Fibroblast of upper back skin (primary cell): ENCODE measurements at regions not wholly inside any gene's neighbourhood (a gene's known extent, or its start where the extent isn't known, plus 50 kb on each side); places are given as distances from the start of the nearest gene placed in this dataset.
A peak's percentile ranks its signal among the peaks of the same experiment; 100 is the strongest.

Experiments used
- DNase-seq: peaks from one replicate; pipeline ENCODE4 v3.0.0-alpha.2; 2013

DNA sequence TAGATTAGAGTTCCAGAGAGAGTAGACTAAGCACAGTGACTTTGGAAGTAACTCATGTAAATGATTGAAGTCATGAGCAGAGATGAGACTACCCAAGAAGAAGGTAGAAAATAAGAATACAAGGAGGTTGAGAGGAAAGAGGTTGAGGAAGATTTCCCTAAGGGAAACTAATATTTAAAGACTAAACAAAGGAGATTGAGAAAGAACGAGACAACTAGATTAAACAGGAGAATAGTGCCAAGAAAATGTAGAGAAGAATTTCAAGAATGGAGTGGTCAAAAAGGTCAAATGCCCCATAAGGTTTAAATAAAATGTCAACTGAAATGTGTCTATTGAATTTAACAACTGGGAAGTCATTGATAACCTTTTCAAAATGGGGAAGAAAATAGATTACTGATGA, 59.0 kb downstream of the RPS29 start:
- DNase-seq, result no peak

DNA sequence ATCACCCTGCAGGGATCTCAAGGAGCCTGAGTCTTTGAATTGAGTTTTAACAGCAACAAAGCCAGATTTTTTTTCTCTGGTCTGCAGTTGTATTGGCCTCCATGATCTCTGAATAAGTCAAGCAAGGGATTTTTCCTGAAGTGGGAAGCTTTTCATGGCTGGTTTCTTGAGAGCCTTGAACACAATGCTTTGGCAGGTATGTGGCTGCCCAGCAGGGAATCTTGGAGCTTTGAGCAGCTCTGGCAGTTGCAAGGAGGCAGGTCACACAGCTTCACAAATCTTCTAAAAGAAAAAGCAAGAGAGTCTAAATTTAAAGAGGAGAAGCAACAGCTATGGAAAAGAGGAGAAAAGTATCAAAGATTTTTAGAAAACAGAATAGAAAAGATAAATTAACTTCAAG, 60.1 kb downstream of the RPS29 start:
- DNase-seq, result no peak

- no peak for DNase-seq
Observed at GRCh38 chr14:49516286-49516685, 69.9 kb downstream of the RPS29 start.

- no peak for DNase-seq
Observed at GRCh38 chr14:49512571-49512970, 73.6 kb downstream of the RPS29 start.

GRCh38 chr14:49512147-49512551, 74.0 kb downstream of the RPS29 start:
- peak; percentile 44 for DNase-seq

DNA sequence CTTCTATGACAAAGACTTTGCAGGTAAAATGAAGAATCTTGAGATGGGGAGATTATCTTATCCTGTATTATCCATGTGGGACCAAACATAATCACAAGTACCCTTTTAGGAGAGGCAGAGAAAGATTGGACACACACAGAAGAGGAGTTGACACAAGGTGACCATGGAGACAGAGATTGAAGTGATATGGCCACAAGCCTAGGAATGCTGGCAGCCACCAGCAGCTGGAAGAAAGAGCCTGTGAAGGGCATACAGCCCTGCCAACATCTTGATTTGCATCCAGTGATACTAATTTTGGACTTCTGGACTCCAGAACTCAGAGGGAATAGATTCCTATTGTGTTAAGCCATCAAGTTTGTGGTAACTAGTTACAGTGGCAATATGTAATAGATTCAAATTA, 78.1 kb downstream of the RPS29 start:
- no peak for DNase-seq

GRCh38 chr14:49506650-49507049, 79.5 kb downstream of the RPS29 start:
- DNase-seq, result no peak

- DNase-seq, result peak; percentile 3
Observed at GRCh38 chr14:49505041-49505766, 81.0 kb downstream of the RPS29 start.

GRCh38 chr14:49497725-49498348, 88.3 kb downstream of the RPS29 start:
- DNase-seq, result peak; percentile 61

DNA sequence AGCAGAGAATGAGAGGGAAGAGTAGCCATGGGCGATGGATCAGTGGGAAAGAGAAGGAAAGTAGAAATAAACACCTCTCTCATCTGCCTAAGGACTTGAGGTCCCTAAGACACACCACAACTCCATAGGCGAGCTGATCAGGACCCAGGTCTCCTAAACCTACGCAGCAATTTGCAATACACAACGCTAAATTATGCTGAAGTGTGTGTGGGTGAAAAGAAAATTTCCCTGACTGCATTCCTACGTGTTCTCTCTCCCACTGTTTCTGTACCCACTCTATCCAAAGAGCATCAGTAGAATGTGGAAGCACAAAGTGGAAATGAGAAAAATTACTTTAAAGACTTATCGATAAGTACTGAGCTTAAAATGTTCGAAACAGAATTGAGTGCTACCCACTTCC, 88.9 kb downstream of the RPS29 start:
- DNase-seq, result no peak

- DNase-seq, result no peak
Observed at GRCh38 chr14:49494836-49495235, 91.3 kb downstream of the RPS29 start.

GRCh38 chr14:49493557-49493956, 92.6 kb downstream of the RPS29 start:
- no peak for DNase-seq

- no peak for DNase-seq
Observed at GRCh38 chr14:49492151-49492550, 94.0 kb downstream of the RPS29 start.

DNA sequence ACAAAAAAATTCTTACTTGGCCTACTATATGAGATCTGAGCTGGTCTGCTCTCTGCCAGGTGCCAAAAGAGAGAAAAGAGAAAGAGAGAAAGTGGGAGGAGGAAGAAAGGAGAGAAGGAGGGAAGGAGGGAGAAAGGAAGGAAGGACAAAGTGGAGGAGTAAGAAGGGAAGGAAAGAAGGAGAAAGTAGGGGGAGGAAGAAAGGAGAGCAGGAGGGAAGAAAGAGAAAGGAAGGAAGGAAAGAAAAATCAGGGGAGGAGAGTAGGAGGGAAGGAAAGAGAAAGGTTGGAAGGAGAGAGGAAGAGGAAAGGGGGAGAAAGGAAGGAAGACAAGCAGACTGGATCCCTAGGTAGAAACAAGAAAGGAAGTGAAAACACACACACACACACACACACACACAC, 96.8 kb downstream of the RPS29 start:
- DNase-seq, result no peak

- no peak for DNase-seq
Observed at GRCh38 chr14:49487238-49487637, 98.9 kb downstream of the RPS29 start.

DNA sequence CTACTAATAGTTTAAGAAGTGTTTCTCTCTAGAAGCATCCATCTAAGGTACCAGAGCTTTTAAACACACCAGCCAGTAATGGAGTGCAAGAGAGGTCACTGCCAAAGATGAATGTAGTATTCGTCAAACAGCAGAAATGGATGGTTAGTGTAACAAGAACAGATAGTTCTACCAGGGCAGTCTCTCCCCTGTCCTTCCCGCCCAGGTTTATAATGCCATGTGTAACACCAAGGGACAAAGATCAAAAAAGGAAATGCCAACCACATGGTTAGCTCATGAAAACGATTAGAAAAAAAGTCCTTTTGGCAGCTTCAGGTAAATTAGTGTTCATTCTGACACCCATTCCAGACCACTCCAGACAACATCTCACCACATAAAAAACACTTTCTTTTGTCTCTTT, 100.9 kb downstream of the RPS29 start:
- no peak for DNase-seq

- DNase-seq, result no peak
Observed at GRCh38 chr14:49484180-49484579, 102.0 kb downstream of the RPS29 start.

GRCh38 chr14:49483268-49483667, 102.9 kb downstream of the RPS29 start:
- DNase-seq, result no peak

GRCh38 chr14:49480979-49481498, 105.1 kb downstream of the RPS29 start:
- DNase-seq, result no peak

DNA sequence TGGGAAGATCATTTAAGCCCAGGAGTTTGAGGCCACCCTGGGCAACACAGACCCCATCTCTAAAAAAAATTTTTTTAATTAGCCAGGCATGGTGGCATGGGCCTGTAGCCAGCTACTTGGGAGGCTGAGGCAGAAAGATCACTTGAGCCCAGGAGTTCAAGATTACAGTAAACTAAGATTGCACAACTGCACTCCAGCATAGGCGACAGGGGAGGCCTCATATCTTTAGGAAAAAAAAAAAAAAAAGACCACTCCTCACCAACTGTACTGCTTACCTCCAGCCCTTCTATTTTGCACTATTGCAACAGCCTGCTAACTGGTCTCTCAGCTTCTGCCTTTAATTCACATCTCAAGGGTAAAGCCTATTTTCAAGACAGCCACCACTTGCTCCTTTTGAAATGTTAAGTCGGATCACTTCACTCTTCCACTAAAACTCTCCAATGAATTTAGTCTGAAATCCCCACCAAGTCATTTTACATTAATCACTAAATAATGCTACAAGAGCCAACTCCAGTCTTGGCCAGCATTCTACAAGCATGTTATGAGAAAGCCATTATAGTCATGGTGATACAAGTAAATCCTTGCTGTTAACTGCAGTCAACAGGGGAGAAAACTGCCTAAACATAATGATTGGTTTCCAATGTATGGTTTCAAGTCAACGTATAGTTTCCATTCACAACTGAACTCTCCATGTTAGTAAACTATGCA, 106.0 kb downstream of the RPS29 start:
- DNase-seq, result no peak

DNA sequence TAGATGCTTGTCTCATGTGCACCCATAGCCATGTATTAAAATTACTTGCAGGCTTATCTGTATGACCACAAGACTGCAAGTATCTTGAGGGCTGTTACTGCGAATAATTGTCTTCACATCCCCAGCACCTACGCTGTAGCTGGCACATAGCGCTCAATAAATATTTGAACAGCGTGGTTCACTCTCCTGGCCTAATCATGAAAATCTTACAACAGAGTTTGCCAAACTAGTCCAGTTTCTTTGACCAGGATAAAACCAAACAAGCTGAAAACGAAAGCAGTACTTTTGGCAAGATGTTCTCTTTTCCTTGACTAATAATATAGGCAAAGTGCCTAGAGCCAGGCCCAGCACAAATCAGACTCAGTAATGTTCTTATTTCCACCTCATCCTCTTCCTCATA, 106.7 kb downstream of the RPS29 start:
- DNase-seq, result no peak

DNA sequence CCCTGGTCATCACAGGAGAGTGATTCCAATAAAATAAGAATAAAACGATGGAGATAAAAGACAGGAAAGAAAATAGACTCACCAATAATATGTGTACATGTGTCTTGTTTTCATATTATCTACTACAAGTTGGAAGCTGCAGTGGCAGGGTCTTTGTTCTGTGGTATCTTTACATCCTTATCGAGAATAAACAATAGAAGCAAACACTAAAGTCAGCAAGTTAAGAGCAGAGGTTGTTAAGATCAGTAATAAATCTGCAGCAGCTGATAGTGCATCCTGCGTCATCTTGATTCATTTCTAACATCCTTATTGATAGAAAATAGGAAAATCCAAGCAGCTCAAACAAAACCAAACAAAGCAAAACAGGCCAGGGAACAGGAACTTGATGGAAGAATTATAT, 107.4 kb downstream of the RPS29 start:
- no peak for DNase-seq

- DNase-seq, result no peak
Observed at GRCh38 chr14:49467091-49467490, 119.1 kb downstream of the RPS29 start.

GRCh38 chr14:49464885-49465284, 121.3 kb downstream of the RPS29 start:
- DNase-seq, result no peak
